OCI-LY7 (cell line): ENCODE measurements at regions not wholly inside any gene's neighbourhood (a gene's known extent, or its start where the extent isn't known, plus 50 kb on each side); places are given as distances from the start of the nearest gene placed in this dataset.

ENCODE experiments used
- BruUV-seq: library from RNA; stranded (reverse); fragments of 400-500 nt; replicated peaks from 2 replicates; lab custom pipeline; 2021; lab: Mats Ljungman, UMichigan
- CTCF ChIA-PET: fragments of 300-600 bp; sonication (Branson Sonifier 250); formaldehyde crosslinking; loops from one replicate; lab custom pipeline; 2022; ENCODE audit warnings: antibody characterized with exemption; ENCODE audit not compliant: unreplicated experiment; lab: Charles Lee
- POLR2A ChIA-PET: fragments of 300-600 bp; sonication (Branson Sonifier 250); formaldehyde crosslinking; loops from one replicate; lab custom pipeline; 2022; ENCODE audit warnings: antibody characterized with exemption; lab: Charles Lee
- DNase-seq: peaks from one replicate; pipeline ENCODE4 v3.0.0-alpha.2; 2015; ENCODE audit warnings: low spot score
- H2AFZ ChIP-seq: fragments of 200-600 bp; sonication (generic), shearing (Covaris generic); 2 replicates; pipeline ENCODE4 v1.6.1; 2014; ENCODE audit warnings: mild to moderate bottlenecking, antibody characterized with exemption, low read length, moderate library complexity
- H3K27ac ChIP-seq: fragments of 200-600 bp; sonication (generic); 2 replicates; pipeline ENCODE4 v1.5.1; 2014; ENCODE audit warnings: mixed run types, low read depth, mild to moderate bottlenecking, moderate library complexity, low read length, inconsistent platforms; ENCODE audit not compliant: poor library complexity, severe bottlenecking
- H3K36me3 ChIP-seq: fragments of 200-600 bp; sonication (generic); 2 replicates; pipeline ENCODE4 v1.6.1; 2014; ENCODE audit warnings: mild to moderate bottlenecking, antibody characterized with exemption, low read length, moderate library complexity, mixed read lengths; ENCODE audit not compliant: insufficient read depth
- H3K4me1 ChIP-seq: fragments of 200-600 bp; sonication (generic); 2 replicates; pipeline ENCODE4 v1.5.1; 2014; ENCODE audit warnings: mild to moderate bottlenecking, low read length; ENCODE audit not compliant: insufficient read depth, poor library complexity, severe bottlenecking
- H3K4me2 ChIP-seq: fragments of 200-600 bp; sonication (generic); 2 replicates; pipeline ENCODE4 v1.6.1; 2014; ENCODE audit warnings: mild to moderate bottlenecking, low read length
- H3K4me3 ChIP-seq: fragments of 200-600 bp; sonication (generic); 2 replicates; pipeline ENCODE4 v1.5.1; 2014; ENCODE audit warnings: mild to moderate bottlenecking, low read depth, low read length; ENCODE audit not compliant: poor library complexity, severe bottlenecking
- H3K79me2 ChIP-seq: fragments of 200-600 bp; sonication (generic); 2 replicates; pipeline ENCODE4 v1.6.1; 2016; ENCODE audit warnings: low read depth, mild to moderate bottlenecking, low read length, moderate library complexity, mixed read lengths; ENCODE audit not compliant: insufficient read depth
- H3K9me2 ChIP-seq: fragments of 200-600 bp; sonication (generic); 2 replicates; pipeline ENCODE4 v1.6.1; 2016; ENCODE audit warnings: mild to moderate bottlenecking, low read length, mixed read lengths; ENCODE audit not compliant: insufficient read depth
- H3K9me3 ChIP-seq: fragments of 200-600 bp; sonication (generic); 2 replicates; pipeline ENCODE4 v1.6.1; 2014; ENCODE audit warnings: mild to moderate bottlenecking, mixed run types, low read length, mixed read lengths
- H4K20me1 ChIP-seq: fragments of 200-600 bp; sonication (generic); 2 replicates; pipeline ENCODE4 v1.6.1; 2014; ENCODE audit warnings: mild to moderate bottlenecking, antibody characterized with exemption, low read length, moderate library complexity, mixed read lengths; ENCODE audit not compliant: insufficient read depth
- CTCF ChIP-seq: fragments of 200-600 bp; sonication (generic); conservative IDR thresholded peaks from 2 replicates; pipeline ENCODE4 v1.5.1; 2014; ENCODE audit warnings: mild to moderate bottlenecking, antibody characterized with exemption, low read length, moderate library complexity, mixed read lengths
- EZH2phosphoT487 ChIP-seq: fragments of 200-600 bp; sonication (generic); IDR thresholded peaks from 2 replicates; pipeline ENCODE4 v1.6.1; 2018; ENCODE audit warnings: low read depth, borderline replicate concordance, mild to moderate bottlenecking, mixed run types, antibody characterized with exemption, low read length, moderate library complexity, mixed read lengths
- intact Hi-C: fragments of 100-400 bp; cut with micrococcal nuclease; formaldehyde crosslinking; loops from one replicate; pipeline ENCODE4 v1.10.0; 2022; ENCODE audit not compliant: unreplicated experiment

DNA sequence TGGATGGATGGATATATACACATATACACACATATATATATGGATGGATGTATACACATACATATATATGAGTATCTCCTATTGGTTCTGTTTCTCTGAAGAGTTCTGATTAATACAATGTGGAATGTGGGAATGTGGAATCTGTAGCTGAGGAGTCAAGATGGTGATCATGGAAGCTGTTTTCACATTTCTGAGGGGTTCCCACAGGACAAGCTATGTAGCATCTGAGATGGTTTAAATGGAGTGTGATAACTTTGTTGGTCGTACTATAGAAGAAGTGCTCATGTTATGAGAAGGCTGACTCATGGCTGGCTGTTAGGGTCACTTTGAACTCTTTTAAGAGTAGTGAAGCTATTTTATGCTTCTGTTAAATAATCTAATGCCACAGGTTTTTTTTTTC lies 279.7 kb downstream of the MEIS1 start:
- H3K9me2 ChIP-seq, result no peaks in the 10 kb centered on the region
- no TSS peak for BruUV-seq
- no peaks in the 10 kb centered on the region for H3K9me3 ChIP-seq
- H2AFZ ChIP-seq, result no peak overlapping the region
- no peak for TF ChIP-seq CTCF
- no peak for TF ChIP-seq EZH2phosphoT487
- intact Hi-C loops, result no loop called here
- H4K20me1 ChIP-seq, result no peaks in the 10 kb centered on the region
- POLR2A ChIA-PET, result no interaction called here
- no peaks in the 10 kb centered on the region for H3K4me1 ChIP-seq
- no peaks in the 10 kb centered on the region for H3K36me3 ChIP-seq
- H3K27ac ChIP-seq, result no peak overlapping the region
- no peak for DNase-seq
- H3K79me2 ChIP-seq, result no peaks in the 10 kb centered on the region
- no peak overlapping the region for H3K4me2 ChIP-seq
- CTCF ChIA-PET, result no interaction called here
- H3K4me3 ChIP-seq, result no peak overlapping the region

- intact Hi-C loops, result no loop called here
- Histone ChIP-seq H3K9me2 (no peaks in the 10 kb centered on the region), H3K36me3 (no peaks in the 10 kb centered on the region), H3K9me3 (no peaks in the 10 kb centered on the region), H3K4me2 (no peak overlapping the region), H3K4me1 (no peaks in the 10 kb centered on the region), H3K27ac (no peak overlapping the region), H3K79me2 (no peaks in the 10 kb centered on the region), H3K4me3 (no peak overlapping the region), H2AFZ (no peak overlapping the region), H4K20me1 (no peaks in the 10 kb centered on the region)
- ChIA-PET CTCF (no interaction called here), POLR2A (no interaction called here)
- no TSS peak for BruUV-seq
- TF ChIP-seq EZH2phosphoT487 (no peak), CTCF (no peak)
- no peak for DNase-seq
Observed at GRCh38 chr2:66717218-66717905, 282.4 kb downstream of the MEIS1 start.

- Histone ChIP-seq H3K79me2 (no peaks in the 10 kb centered on the region), H3K4me1 (no peaks in the 10 kb centered on the region), H3K36me3 (no peaks in the 10 kb centered on the region), H3K9me3 (no peaks in the 10 kb centered on the region), H3K9me2 (no peaks in the 10 kb centered on the region), H4K20me1 (no peaks in the 10 kb centered on the region), H3K4me2 (no peak overlapping the region), H3K27ac (no peak overlapping the region), H3K4me3 (no peak overlapping the region), H2AFZ (no peak overlapping the region)
- intact Hi-C loops, result no loop called here
- ChIA-PET CTCF (no interaction called here), POLR2A (no interaction called here)
- TF ChIP-seq EZH2phosphoT487 (no peak), CTCF (no peak)
- no TSS peak for BruUV-seq
- DNase-seq, result no peak
Observed at GRCh38 chr2:66717973-66718372, 283.0 kb downstream of the MEIS1 start.
